SK-N-SH (cell line): ENCODE measurements at regions not wholly inside any gene's neighbourhood (a gene's known extent, or its start where the extent isn't known, plus 50 kb on each side); places are given as distances from the start of the nearest gene placed in this dataset.

Experiments used
- CTCF ChIA-PET: fragments of 300-600, 350-600 bp; formaldehyde crosslinking; extraction: SDS; loops from one replicate; lab custom pipeline; 2021; lab: Yijun Ruan, JAX
- POLR2A ChIA-PET: fragments of 350-600 bp; sonication (Branson Sonifier 250); formaldehyde crosslinking; extraction: SDS; loops from one replicate; lab custom pipeline; 2020; ENCODE audit warnings: antibody characterized with exemption, inconsistent platforms; lab: Yijun Ruan, JAX
- DNase-seq: peaks from one replicate; pipeline ENCODE4 v3.0.0; 2012
- H2AFZ ChIP-seq: fragments of 200-600 bp; sonication (generic); 2 replicates; pipeline ENCODE4 v1.8.1; 2016; ENCODE audit warnings: antibody characterized with exemption, mild to moderate bottlenecking, low read depth
- H3F3A ChIP-seq: fragments of 200-600 bp; sonication (generic); replicated peaks from 2 replicates; pipeline ENCODE3; 2016; ENCODE audit warnings: antibody characterized with exemption, mild to moderate bottlenecking; ENCODE audit not compliant: insufficient read depth
- H3K27ac ChIP-seq, 2 experiments: fragments of 200-500 bp in 1 of 2; fragments of 200-600 bp in 1 of 2; sonication (Bioruptor generic) in 1 of 2; sonication (generic), shearing (Covaris generic) in 1 of 2; 2 replicates each; pipeline versions ENCODE4 v1.5.1 to v1.6.1; 2014 to 2016; ENCODE audit warnings: low read depth in 2 of 2, inconsistent platforms in 1 of 2, low read length in 1 of 2, mild to moderate bottlenecking in 1 of 2, mixed read lengths in 1 of 2
- H3K27me3 ChIP-seq: fragments of 200-600 bp; sonication (generic), shearing (Covaris generic); 2 replicates; pipeline ENCODE4 v1.6.1; 2016; ENCODE audit warnings: mixed run types; ENCODE audit not compliant: insufficient read depth
- H3K36me3 ChIP-seq, 2 experiments: fragments of 200-500 bp in 1 of 2; fragments of 200-600 bp in 1 of 2; sonication (Bioruptor generic) in 1 of 2; sonication (generic) in 1 of 2; replicated peaks in 1 of 2; 2 replicates each; pipeline versions ENCODE3 to v1.5.1; 2014 to 2016; ENCODE audit warnings: low read length in 1 of 2, mild to moderate bottlenecking in 1 of 2; ENCODE audit not compliant: insufficient read depth in 2 of 2, control insufficient read depth in 1 of 2
- H3K4me1 ChIP-seq, 2 experiments: fragments of 200-500 bp in 1 of 2; fragments of 200-600 bp in 1 of 2; sonication (Bioruptor generic) in 1 of 2; sonication (generic), shearing (Covaris generic) in 1 of 2; 2 replicates each; pipeline versions ENCODE4 v1.5.1 to v1.6.1; 2014 to 2016; ENCODE audit warnings: low read depth in 1 of 2, low read length in 1 of 2, mixed run types in 1 of 2; ENCODE audit not compliant: insufficient read depth in 2 of 2, control insufficient read depth in 1 of 2
- H3K4me2 ChIP-seq: fragments of 200-600 bp; sonication (generic), shearing (Covaris generic); 2 replicates; pipeline ENCODE4 v1.6.1; 2017; ENCODE audit warnings: mixed run types
- H3K4me3 ChIP-seq, 2 experiments: fragments of 200-500 bp in 1 of 2; fragments of 200-600 bp in 1 of 2; sonication (Bioruptor generic) in 1 of 2; sonication (generic), shearing (Covaris generic) in 1 of 2; 2 replicates each; pipeline versions ENCODE4 v1.5.1 to v1.8.1; 2014 to 2016; ENCODE audit warnings: low read depth in 2 of 2, inconsistent platforms in 1 of 2, low read length in 1 of 2, mild to moderate bottlenecking in 1 of 2, mixed read lengths in 1 of 2, moderate library complexity in 1 of 2
- H3K79me2 ChIP-seq: fragments of 200-600 bp; sonication (generic); 2 replicates; pipeline ENCODE4 v1.8.1; 2017; ENCODE audit warnings: mild to moderate bottlenecking; ENCODE audit not compliant: insufficient read depth
- H3K9ac ChIP-seq: fragments of 200-600 bp; sonication (generic); 2 replicates; pipeline ENCODE4 v1.6.1; 2017; ENCODE audit warnings: mixed run types
- H3K9me2 ChIP-seq: fragments of 200-600 bp; sonication (generic); 2 replicates; pipeline ENCODE4 v1.6.1; 2017; ENCODE audit warnings: mixed run types
- H3K9me3 ChIP-seq: fragments of 200-600 bp; sonication (generic); 2 replicates; pipeline ENCODE4 v1.6.1; 2017; ENCODE audit warnings: mixed run types, mild to moderate bottlenecking, moderate library complexity
- H4K20me1 ChIP-seq: fragments of 200-600 bp; sonication (generic); 2 replicates; pipeline ENCODE4 v1.6.1; 2017; ENCODE audit warnings: mild to moderate bottlenecking, mixed run types; ENCODE audit not compliant: insufficient read depth
- GATA2 ChIP-seq: sonication (generic); formaldehyde crosslinking; IDR thresholded peaks from 2 replicates; pipeline ENCODE4 v1.5.0; 2020; ENCODE audit warnings: mild to moderate bottlenecking, missing genetic modification reagents
- WGBS: methylation state at CpG from one replicate; pipeline ENCODE4 v1.1.6; 2017; ENCODE audit warnings: low lambda C conversion rate; 5-methylcytosine and 5-hydroxymethylcytosine counted together
- small RNA-seq, 7 experiments: library from RNA; depleted of rRNA; stranded (forward); fragments of <200 nt; gene quantifications; one replicate each; pipeline ENCODE3, GENCODE V24; 2012

- TF ChIP-seq GATA2 (CRISPR knock-in tag), result no peak
- DNase-seq, result no peak
- H3K4me3 ChIP-seq, result no peak overlapping the region
- H3F3A ChIP-seq, result no peaks in the 10 kb centered on the region
- H3K9ac ChIP-seq, result no peak overlapping the region
- no peaks in the 10 kb centered on the region for H3K9me3 ChIP-seq
- H3K4me2 ChIP-seq, result no peak overlapping the region
- WGBS, result 0% methylated on average over 3 of the region's 3 CpGs
- H3K27ac ChIP-seq, result no peak overlapping the region
- no peaks in the 10 kb centered on the region for H3K4me1 ChIP-seq
- H2AFZ ChIP-seq, result no peak overlapping the region
- CTCF ChIA-PET, result interaction anchor here (0.7 kb wide), 1 partner anchor 73 kb away, joined by 3 read pairs; no protein-coding TSS in a partner anchor
- no peaks in the 10 kb centered on the region for H3K9me2 ChIP-seq
- POLR2A ChIA-PET, result no interaction called here
- H4K20me1 ChIP-seq, result no peaks in the 10 kb centered on the region
- no peaks in the 10 kb centered on the region for H3K79me2 ChIP-seq
- no peaks in the 10 kb centered on the region for H3K36me3 ChIP-seq
- H3K27me3 ChIP-seq, result no peaks in the 10 kb centered on the region
Observed at GRCh38 chrX:126448681-126449080, 103.9 kb downstream of the DCAF12L1 start.

Small RNA genes in the stretch of these regions (small RNA-seq; reads per million reads assigned to genes)
- gene MTND4LP1, result 0 reads per million in 7 experiments
